Esophagus muscularis mucosa (tissue), 3 donors: ENCODE measurements at regions not wholly inside any gene's neighbourhood (a gene's known extent, or its start where the extent isn't known, plus 50 kb on each side); places are given as distances from the start of the nearest gene placed in this dataset.

Experiments
- CTCF ChIP-seq, 3 experiments: fragments of 200-600 bp in 2 of 3; fragments of 450-650 bp in 1 of 3; sonication (generic) in 2 of 3; IDR thresholded peaks; one replicate each; pipeline ENCODE4 v1.5.1; 2017 to 2019; ENCODE audit warnings: antibody characterized with exemption in 3 of 3, mild to moderate bottlenecking in 2 of 3, moderate library complexity in 1 of 3
- POLR2AphosphoS5 ChIP-seq, 2 donors: sonication (generic); formaldehyde crosslinking; IDR thresholded peaks; one replicate each; pipeline ENCODE4 v1.6.1; 2017; ENCODE audit warnings: antibody characterized with exemption in 2 of 2

GRCh38 chr18:26640541-26640940 is 92.2 kb upstream of the KCTD1 start:
- TF ChIP-seq CTCF (IDR thresholded peaks at IDR 0.05) (no peak), POLR2AphosphoS5 (IDR thresholded peaks at IDR 0.05) (no peak)
